MM.1S (cell line): ENCODE measurements at regions not wholly inside any gene's neighbourhood (a gene's known extent, or its start where the extent isn't known, plus 50 kb on each side); places are given as distances from the start of the nearest gene placed in this dataset.
"Not testable (repeated sequence)": the region's sequence is repeated elsewhere in the genome, so short reads cannot be mapped to it uniquely, and the experiment has no call there.

Source experiments
- EZH2 ChIP-seq: fragments of 300-600 bp; sonication (generic); optimal IDR thresholded peaks from 2 replicates; pipeline ENCODE3; 2017; ENCODE audit warnings: low read depth, mild to moderate bottlenecking, antibody characterized with exemption, low read length, mixed read lengths
- TF ChIP-seq, protein P1 (sequence below): fragments of 300-600 bp; sonication (generic); IDR thresholded peaks from 2 replicates; pipeline ENCODE4 v1.5.1; 2016; ENCODE audit warnings: antibody characterized with exemption, low read length, mixed read lengths

DNA sequence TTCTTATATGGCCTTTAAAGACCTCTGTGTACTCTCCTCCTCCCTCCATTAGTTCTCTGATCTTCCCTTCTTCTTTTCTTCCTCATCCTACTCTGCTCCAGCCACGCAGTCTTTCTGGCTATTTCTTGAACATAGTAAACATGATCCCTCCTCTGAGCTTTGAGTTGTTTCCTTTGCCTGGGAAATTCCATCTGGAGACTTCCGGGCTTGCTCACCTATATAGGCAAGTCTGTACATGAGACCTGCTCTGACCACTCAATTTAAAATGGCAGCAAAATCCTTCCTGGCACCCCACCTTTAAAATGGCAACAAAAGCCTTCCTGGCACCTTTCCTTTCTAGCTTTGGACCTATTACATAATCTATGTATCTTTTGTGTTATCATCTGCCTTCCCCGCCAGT, 94.4 kb downstream of the SPDYE17 start:
- TF ChIP-seq, protein P1, sequence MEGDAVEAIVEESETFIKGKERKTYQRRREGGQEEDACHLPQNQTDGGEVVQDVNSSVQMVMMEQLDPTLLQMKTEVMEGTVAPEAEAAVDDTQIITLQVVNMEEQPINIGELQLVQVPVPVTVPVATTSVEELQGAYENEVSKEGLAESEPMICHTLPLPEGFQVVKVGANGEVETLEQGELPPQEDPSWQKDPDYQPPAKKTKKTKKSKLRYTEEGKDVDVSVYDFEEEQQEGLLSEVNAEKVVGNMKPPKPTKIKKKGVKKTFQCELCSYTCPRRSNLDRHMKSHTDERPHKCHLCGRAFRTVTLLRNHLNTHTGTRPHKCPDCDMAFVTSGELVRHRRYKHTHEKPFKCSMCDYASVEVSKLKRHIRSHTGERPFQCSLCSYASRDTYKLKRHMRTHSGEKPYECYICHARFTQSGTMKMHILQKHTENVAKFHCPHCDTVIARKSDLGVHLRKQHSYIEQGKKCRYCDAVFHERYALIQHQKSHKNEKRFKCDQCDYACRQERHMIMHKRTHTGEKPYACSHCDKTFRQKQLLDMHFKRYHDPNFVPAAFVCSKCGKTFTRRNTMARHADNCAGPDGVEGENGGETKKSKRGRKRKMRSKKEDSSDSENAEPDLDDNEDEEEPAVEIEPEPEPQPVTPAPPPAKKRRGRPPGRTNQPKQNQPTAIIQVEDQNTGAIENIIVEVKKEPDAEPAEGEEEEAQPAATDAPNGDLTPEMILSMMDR = not testable (repeated sequence)
- not testable (repeated sequence) for TF ChIP-seq EZH2
